K562 (cell line): ENCODE measurements at regions not wholly inside any gene's neighbourhood (a gene's known extent, or its start where the extent isn't known, plus 50 kb on each side); places are given as distances from the start of the nearest gene placed in this dataset.

Experiments used
- ATAC-seq: fragments of 200-7000 bp; cut with Tn5 transposase; 3 replicates; pipeline ENCODE4 v1.9.1; 2020; ENCODE audit warnings: moderate library complexity
- BruUV-seq: library from RNA; stranded (reverse); fragments of 400-500 nt; replicated peaks from 2 replicates; lab custom pipeline; 2021; lab: Mats Ljungman, UMichigan
- CTCF ChIA-PET: fragments of 300-600 bp; formaldehyde crosslinking; extraction: SDS; loops from one replicate; lab custom pipeline; 2021; ENCODE audit warnings: low intra/inter-chr PET ratio; lab: Yijun Ruan, JAX
- POLR2A ChIA-PET: fragments of 300-600, 350-650 bp; sonication (Branson Sonifier 250); formaldehyde crosslinking; extraction: SDS; loops from one replicate; lab custom pipeline; 2021; ENCODE audit warnings: antibody characterized with exemption, inconsistent platforms; lab: Yijun Ruan, JAX
- DNase-seq, 4 experiments: peaks; one replicate each; pipeline versions ENCODE4 v3.0.0 to v3.0.0-alpha.2; 2011 to 2018; ENCODE audit warnings: low spot score in 3 of 4, mixed read lengths in 3 of 4; ENCODE audit errors: extremely low read depth in 1 of 4
- FAIRE-seq: peaks from 2 replicates; lab custom pipeline; 2011; peaks lifted over from hg19 to GRCh38; lab: Jason Lieb, UNC
- H2AFZ ChIP-seq: 2 replicates; pipeline ENCODE4 v1.6.0; 2011; ENCODE audit warnings: low read depth, low read length, control low read depth, inconsistent platforms
- H3K27ac ChIP-seq: fragments of 200-600 bp; 3 replicates; pipeline ENCODE4 v1.8.0; 2011; ENCODE audit warnings: low read depth, mild to moderate bottlenecking, control low read depth, inconsistent platforms, low read length, moderate library complexity, mixed read lengths; ENCODE audit errors: extremely low read depth
- H3K27me3 ChIP-seq, 2 experiments: fragments of 300-600 bp in 1 of 2; 2 replicates in 1 of 2; 3 replicates in 1 of 2; pipeline versions ENCODE4 v1.6.0 to v1.8.0; 2011; ENCODE audit warnings: inconsistent platforms in 2 of 2, low read length in 2 of 2, mild to moderate bottlenecking in 1 of 2, mixed read lengths in 1 of 2, moderate library complexity in 1 of 2; ENCODE audit not compliant: control insufficient read depth in 2 of 2, insufficient read depth in 2 of 2
- H3K36me3 ChIP-seq: fragments of 300-600 bp; 3 replicates; pipeline ENCODE4 v1.8.0; 2011; ENCODE audit warnings: mild to moderate bottlenecking, low read length, inconsistent platforms; ENCODE audit not compliant: control insufficient read depth, insufficient read depth
- H3K4me1 ChIP-seq, 2 experiments: fragments of 200-600 bp in 1 of 2; replicated peaks in 1 of 2; 2 replicates in 1 of 2; 3 replicates in 1 of 2; pipeline versions ENCODE4 v1.5.1 to v1.8.0; 2011; ENCODE audit warnings: inconsistent platforms in 2 of 2, low read length in 2 of 2, mild to moderate bottlenecking in 1 of 2, mixed read lengths in 1 of 2, moderate library complexity in 1 of 2; ENCODE audit not compliant: control insufficient read depth in 2 of 2, insufficient read depth in 2 of 2
- H3K4me2 ChIP-seq: 2 replicates; pipeline ENCODE4 v1.6.1; 2011; ENCODE audit warnings: low read length, control low read depth, inconsistent platforms, mixed read lengths; ENCODE audit not compliant: insufficient read depth
- H3K4me3 ChIP-seq: fragments of 200-600 bp; sonication (generic), shearing (Covaris generic); 2 replicates; pipeline ENCODE4 v1.5.1; 2016; ENCODE audit warnings: control low read depth, inconsistent platforms
- H3K79me2 ChIP-seq: fragments of 200-600 bp; 3 replicates; pipeline ENCODE4 v1.8.0; 2011; ENCODE audit warnings: low read length, inconsistent platforms; ENCODE audit not compliant: control insufficient read depth, insufficient read depth
- H3K9ac ChIP-seq, 2 experiments: 2 replicates each; pipeline versions ENCODE4 v1.6.0 to v1.6.1; 2011; ENCODE audit warnings: low read depth in 2 of 2, low read length in 2 of 2, control low read depth in 1 of 2, inconsistent platforms in 1 of 2, mild to moderate bottlenecking in 1 of 2, mixed read lengths in 1 of 2; ENCODE audit not compliant: insufficient read depth in 1 of 2
- H3K9me1 ChIP-seq: one replicate; pipeline ENCODE4 v1.6.0; 2011; ENCODE audit warnings: inconsistent platforms, mild to moderate bottlenecking, low read length, moderate library complexity; ENCODE audit not compliant: control insufficient read depth, insufficient read depth
- H3K9me3 ChIP-seq: replicated peaks from 2 replicates; pipeline ENCODE4 v1.5.1; 2011; ENCODE audit warnings: low read depth, low read length, inconsistent platforms; ENCODE audit not compliant: control insufficient read depth, insufficient read depth
- H4K20me1 ChIP-seq: replicated peaks from 2 replicates; pipeline ENCODE4 v1.6.1; 2011; ENCODE audit warnings: low read length, inconsistent platforms, mixed read lengths; ENCODE audit not compliant: control insufficient read depth, insufficient read depth
- ARID1B ChIP-seq: fragments of 450-650 bp; IDR thresholded peaks from 2 replicates; pipeline ENCODE4 v1.6.1; 2016; ENCODE audit warnings: antibody characterized with exemption, mild to moderate bottlenecking, inconsistent platforms
- GABPA ChIP-seq: fragments of 200-800 bp; sonication (Bioruptor generic); conservative IDR thresholded peaks from 2 replicates; pipeline ENCODE4 v1.6.1; 2016; ENCODE audit warnings: low read depth, missing genetic modification characterization, missing compliant biosample characterization
- KDM1A ChIP-seq, 2 experiments: fragments of 450-650 bp; IDR thresholded peaks; 2 replicates each; pipeline ENCODE4 v1.6.1; 2016; ENCODE audit warnings: mild to moderate bottlenecking in 2 of 2
- MCM2 ChIP-seq: fragments of 450-650 bp; IDR thresholded peaks from 2 replicates; pipeline ENCODE4 v1.6.1; 2017; ENCODE audit warnings: low read depth, mild to moderate bottlenecking
- MCM3 ChIP-seq: fragments of 450-650 bp; IDR thresholded peaks from 2 replicates; pipeline ENCODE4 v1.6.1; 2016
- MCM7 ChIP-seq, 2 experiments: fragments of 450-650 bp; IDR thresholded peaks; 2 replicates each; pipeline ENCODE4 v1.6.1; 2016 to 2018
- NCOR1 ChIP-seq: fragments of 450-650 bp; IDR thresholded peaks from 2 replicates; pipeline ENCODE4 v1.6.1; 2016; ENCODE audit warnings: mild to moderate bottlenecking, moderate library complexity
- SMARCA4 ChIP-seq: fragments of 450-650 bp; IDR thresholded peaks from 2 replicates; pipeline ENCODE4 v1.6.1; 2016
- TCF7 ChIP-seq: sonication (generic); IDR thresholded peaks from 2 replicates; pipeline ENCODE4 v1.6.1; 2016; ENCODE audit warnings: antibody characterized with exemption, borderline replicate concordance
- U2AF2 ChIP-seq: fragments of 200-400 bp; formaldehyde crosslinking; optimal IDR thresholded peaks from 2 replicates; pipeline ENCODE3; 2017; ENCODE audit warnings: low read depth, mild to moderate bottlenecking, low read length
- ZNF274 ChIP-seq: IDR thresholded peaks from 2 replicates; pipeline ENCODE4 v1.6.1; 2011; ENCODE audit warnings: low read depth, mild to moderate bottlenecking, low read length, moderate library complexity, borderline replicate concordance
- ZNF518B ChIP-seq: fragments of 250-450 bp; sonication (Bioruptor Pico); IDR thresholded peaks from 2 replicates; pipeline ENCODE4 v1.5.0; 2021; ENCODE audit warnings: mild to moderate bottlenecking, moderate library complexity
- WGBS: fragments of 100-300 bp; shearing (Covaris generic); methylation state at CpG from one replicate; pipeline ENCODE4 v1.1.6; 2016; ENCODE audit warnings: low coverage, mixed read lengths; ENCODE audit not compliant: insufficient coverage; ENCODE audit errors: missing lambda C conversion rate; 5-methylcytosine and 5-hydroxymethylcytosine counted together
- in situ Hi-C: fragments of 300-500 bp; cut with MboI; formaldehyde crosslinking; loops from 4 replicates; pipeline ENCODE4 v1.15.0; 2018; ENCODE audit warnings: inconsistent platforms, mixed read lengths
- intact Hi-C: fragments of 100-400 bp; cut with micrococcal nuclease; formaldehyde crosslinking; loops from 2 replicates; pipeline ENCODE4 v1.14.2; 2022
- TF ChIP-seq, protein P1 (sequence below), 2 experiments: fragments of 450-650 bp in 1 of 2; IDR thresholded peaks; 2 replicates each; pipeline ENCODE4 v1.6.1; 2011 to 2017; ENCODE audit warnings: low read depth in 2 of 2, antibody characterized with exemption in 1 of 2, borderline replicate concordance in 1 of 2, low read length in 1 of 2, mild to moderate bottlenecking in 1 of 2, mixed read lengths in 1 of 2; ENCODE audit not compliant: control insufficient read depth in 1 of 2
- TF ChIP-seq, protein P2 (sequence below), 2 experiments: IDR thresholded peaks in 1 of 2; conservative IDR thresholded peaks in 1 of 2; 2 replicates each; pipeline ENCODE4 v1.6.1; 2016; ENCODE audit warnings: low read depth in 2 of 2, mild to moderate bottlenecking in 1 of 2, missing compliant biosample characterization in 1 of 2, missing genetic modification characterization in 1 of 2, moderate library complexity in 1 of 2

- ChIA-PET POLR2A (interaction anchor here (0.6 to 1.6 kb wide), 6 partner anchors 11 to 188 kb away, joined by 3 to 6 read pairs (median 3); partner anchors contain the start of gene ATP1A1), CTCF (no interaction called here)
- Histone ChIP-seq H3K4me1 (peaks cover 4 to 20% of the 10 kb centered on the region in 2 experiments; a peak in 3 of 5 replicates), H3K27me3 (no peaks in the 10 kb centered on the region), H3K79me2 (no peaks in the 10 kb centered on the region), H3K9me1 (no peaks in the 10 kb centered on the region), H3K9ac (no peak overlapping the region), H3K9me3 (no peaks in the 10 kb centered on the region), H3K4me3 (no peak overlapping the region), H3K27ac (no peak overlapping the region), H3K4me2 (peak overlapping the region; percentile 4; the same call in 1 of the 2 replicates), H2AFZ (peak overlapping the region; percentile 57; the same call in 1 of the 2 replicates), H3K36me3 (no peaks in the 10 kb centered on the region), H4K20me1 (no peaks in the 10 kb centered on the region)
- no TSS peak for BruUV-seq
- 9% methylated on average over 6 of the region's 6 CpGs for WGBS
- DNase-seq (peak in 2 of 4 experiments; percentile 56 to 63), FAIRE-seq (peak; percentile 77), ATAC-seq (peak; percentile 77)
- in situ Hi-C loops = no loop called here
- intact Hi-C loops = no loop called here
- TF ChIP-seq, protein P1, sequence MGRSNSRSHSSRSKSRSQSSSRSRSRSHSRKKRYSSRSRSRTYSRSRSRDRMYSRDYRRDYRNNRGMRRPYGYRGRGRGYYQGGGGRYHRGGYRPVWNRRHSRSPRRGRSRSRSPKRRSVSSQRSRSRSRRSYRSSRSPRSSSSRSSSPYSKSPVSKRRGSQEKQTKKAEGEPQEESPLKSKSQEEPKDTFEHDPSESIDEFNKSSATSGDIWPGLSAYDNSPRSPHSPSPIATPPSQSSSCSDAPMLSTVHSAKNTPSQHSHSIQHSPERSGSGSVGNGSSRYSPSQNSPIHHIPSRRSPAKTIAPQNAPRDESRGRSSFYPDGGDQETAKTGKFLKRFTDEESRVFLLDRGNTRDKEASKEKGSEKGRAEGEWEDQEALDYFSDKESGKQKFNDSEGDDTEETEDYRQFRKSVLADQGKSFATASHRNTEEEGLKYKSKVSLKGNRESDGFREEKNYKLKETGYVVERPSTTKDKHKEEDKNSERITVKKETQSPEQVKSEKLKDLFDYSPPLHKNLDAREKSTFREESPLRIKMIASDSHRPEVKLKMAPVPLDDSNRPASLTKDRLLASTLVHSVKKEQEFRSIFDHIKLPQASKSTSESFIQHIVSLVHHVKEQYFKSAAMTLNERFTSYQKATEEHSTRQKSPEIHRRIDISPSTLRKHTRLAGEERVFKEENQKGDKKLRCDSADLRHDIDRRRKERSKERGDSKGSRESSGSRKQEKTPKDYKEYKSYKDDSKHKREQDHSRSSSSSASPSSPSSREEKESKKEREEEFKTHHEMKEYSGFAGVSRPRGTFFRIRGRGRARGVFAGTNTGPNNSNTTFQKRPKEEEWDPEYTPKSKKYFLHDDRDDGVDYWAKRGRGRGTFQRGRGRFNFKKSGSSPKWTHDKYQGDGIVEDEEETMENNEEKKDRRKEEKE (IDR thresholded peaks at IDR 0.05; ENCODE audit: borderline replicate concordance in 1 of 2, control insufficient read depth in 1 of 2, low read depth in 2 of 2, low read length in 1 of 2) = no peak
- no peak for TF ChIP-seq U2AF2
- TF ChIP-seq KDM1A (IDR thresholded peaks at IDR 0.05) = peak; percentile 49 to 56; a peak in 2 of 4 replicates
- peak; percentile 37; the same call in 1 of the 2 replicates for TF ChIP-seq NCOR1
- no peak for TF ChIP-seq TCF7
- TF ChIP-seq ZNF518B (CRISPR knock-in tag) = no peak
- 0 out of 2 replicates have a peak, but pooled peaks have one; percentile 34 for TF ChIP-seq GABPA (tag)
- TF ChIP-seq ZNF274 = no peak
- TF ChIP-seq SMARCA4 = peak; percentile 50; the same call in 1 of the 2 replicates
- no peak for TF ChIP-seq MCM7 (IDR thresholded peaks at IDR 0.05)
- TF ChIP-seq, protein P2, sequence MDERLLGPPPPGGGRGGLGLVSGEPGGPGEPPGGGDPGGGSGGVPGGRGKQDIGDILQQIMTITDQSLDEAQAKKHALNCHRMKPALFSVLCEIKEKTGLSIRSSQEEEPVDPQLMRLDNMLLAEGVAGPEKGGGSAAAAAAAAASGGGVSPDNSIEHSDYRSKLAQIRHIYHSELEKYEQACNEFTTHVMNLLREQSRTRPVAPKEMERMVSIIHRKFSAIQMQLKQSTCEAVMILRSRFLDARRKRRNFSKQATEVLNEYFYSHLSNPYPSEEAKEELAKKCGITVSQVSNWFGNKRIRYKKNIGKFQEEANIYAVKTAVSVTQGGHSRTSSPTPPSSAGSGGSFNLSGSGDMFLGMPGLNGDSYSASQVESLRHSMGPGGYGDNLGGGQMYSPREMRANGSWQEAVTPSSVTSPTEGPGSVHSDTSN (CRISPR knock-in tag; IDR thresholded peaks at IDR 0.05; ENCODE audit: low read depth) = peak; percentile 80
- TF ChIP-seq, protein P2 (tag; conservative IDR thresholded peaks at IDR 0.05; ENCODE audit: low read depth) = peak; percentile 98
- no peak for TF ChIP-seq MCM3
- TF ChIP-seq ARID1B = peak; percentile 40
- no peak for TF ChIP-seq MCM2
Observed at GRCh38 chr1:116463730-116464129, 90.7 kb downstream of the ATP1A1 start.
